ENCODE measurements at regions not wholly inside any gene's neighbourhood (a gene's known extent, or its start where the extent isn't known, plus 50 kb on each side); places are given as distances from the start of the nearest gene placed in this dataset.

DNA sequence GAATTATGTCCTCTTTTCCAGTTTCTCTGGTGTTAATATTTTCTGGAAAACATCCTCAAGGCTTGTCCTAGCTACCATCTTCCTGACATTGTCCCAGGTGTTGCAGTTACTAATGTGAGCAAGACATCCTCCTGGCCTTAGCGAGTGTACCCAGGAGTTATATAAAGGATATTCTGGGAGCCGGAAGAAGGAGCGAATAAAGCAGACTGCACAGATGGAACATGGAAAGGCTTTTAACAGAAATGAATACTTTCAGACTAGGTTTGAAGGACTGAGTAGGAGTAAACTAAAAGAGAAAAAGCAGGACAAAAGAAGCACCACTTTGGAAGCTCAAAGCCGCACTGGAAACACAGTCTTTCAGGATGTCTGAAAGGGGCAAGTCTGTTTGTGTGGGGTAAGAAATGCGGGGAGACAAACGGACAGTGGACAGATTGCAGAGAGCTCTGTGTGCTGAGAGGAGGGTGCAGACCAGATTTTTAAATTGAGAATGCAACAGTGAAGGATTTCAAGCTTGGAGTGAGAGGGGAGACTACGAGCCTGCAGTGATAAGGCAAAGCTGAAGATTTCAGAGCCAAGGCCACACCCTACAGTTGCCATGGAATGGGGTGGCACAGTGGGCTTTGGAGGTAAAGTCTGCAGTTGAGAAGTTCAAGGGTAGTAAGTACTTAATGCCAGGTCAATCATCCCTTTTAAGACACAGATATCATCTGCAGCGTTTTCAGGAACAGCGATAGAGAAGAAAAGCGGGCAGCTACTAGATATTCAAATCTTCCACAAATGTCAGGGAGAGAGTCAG lies 94.1 kb upstream of the TAF11L2 start:
- no peak overlapping the region for H3K27ac Mint-ChIP-seq
- no peaks in the 10 kb centered on the region for H3K9me3 Mint-ChIP-seq
- peaks cover 39% of the 10 kb centered on the region for H3K4me1 Mint-ChIP-seq
- H3K4me3 Mint-ChIP-seq = no peak overlapping the region
- peaks cover 23% of the 10 kb centered on the region for H3K27me3 Mint-ChIP-seq (ENCODE audit: low read depth)
- TF ChIP-seq, protein P1, sequence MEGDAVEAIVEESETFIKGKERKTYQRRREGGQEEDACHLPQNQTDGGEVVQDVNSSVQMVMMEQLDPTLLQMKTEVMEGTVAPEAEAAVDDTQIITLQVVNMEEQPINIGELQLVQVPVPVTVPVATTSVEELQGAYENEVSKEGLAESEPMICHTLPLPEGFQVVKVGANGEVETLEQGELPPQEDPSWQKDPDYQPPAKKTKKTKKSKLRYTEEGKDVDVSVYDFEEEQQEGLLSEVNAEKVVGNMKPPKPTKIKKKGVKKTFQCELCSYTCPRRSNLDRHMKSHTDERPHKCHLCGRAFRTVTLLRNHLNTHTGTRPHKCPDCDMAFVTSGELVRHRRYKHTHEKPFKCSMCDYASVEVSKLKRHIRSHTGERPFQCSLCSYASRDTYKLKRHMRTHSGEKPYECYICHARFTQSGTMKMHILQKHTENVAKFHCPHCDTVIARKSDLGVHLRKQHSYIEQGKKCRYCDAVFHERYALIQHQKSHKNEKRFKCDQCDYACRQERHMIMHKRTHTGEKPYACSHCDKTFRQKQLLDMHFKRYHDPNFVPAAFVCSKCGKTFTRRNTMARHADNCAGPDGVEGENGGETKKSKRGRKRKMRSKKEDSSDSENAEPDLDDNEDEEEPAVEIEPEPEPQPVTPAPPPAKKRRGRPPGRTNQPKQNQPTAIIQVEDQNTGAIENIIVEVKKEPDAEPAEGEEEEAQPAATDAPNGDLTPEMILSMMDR (IDR thresholded peaks at IDR 0.05; ENCODE audit: unreplicated experiment in 3 of 3) = no peak
- H3K36me3 Mint-ChIP-seq (ENCODE audit: low read depth) = no peaks in the 10 kb centered on the region

DNA sequence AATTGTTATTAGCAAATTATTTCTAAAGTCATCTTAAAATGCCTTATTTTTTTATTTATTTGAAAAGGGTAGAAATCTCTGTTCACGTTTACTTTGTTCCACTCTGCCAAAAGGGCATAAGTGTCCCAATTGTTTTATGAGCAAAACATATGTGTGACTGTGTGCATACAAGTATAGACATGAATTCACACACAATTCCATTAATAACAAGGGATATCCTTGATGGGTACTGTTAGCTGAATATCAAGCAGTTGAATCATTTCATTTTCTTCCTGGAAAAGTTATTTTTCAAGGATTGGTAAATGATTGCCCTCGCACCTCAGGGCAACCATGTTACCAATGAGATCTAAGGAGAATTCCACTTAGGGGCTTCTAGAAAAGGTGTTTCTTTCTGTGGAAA lies 92.1 kb upstream of the TAF11L2 start:
- no peak overlapping the region for H3K4me3 Mint-ChIP-seq
- H3K4me1 Mint-ChIP-seq = peaks cover 32% of the 10 kb centered on the region
- H3K27me3 Mint-ChIP-seq (ENCODE audit: low read depth) = peaks cover 19% of the 10 kb centered on the region
- TF ChIP-seq, protein P1 (IDR thresholded peaks at IDR 0.05; ENCODE audit: unreplicated experiment in 3 of 3) = no peak
- no peak overlapping the region for H3K27ac Mint-ChIP-seq
- no peaks in the 10 kb centered on the region for H3K9me3 Mint-ChIP-seq
- no peaks in the 10 kb centered on the region for H3K36me3 Mint-ChIP-seq (ENCODE audit: low read depth)

DNA sequence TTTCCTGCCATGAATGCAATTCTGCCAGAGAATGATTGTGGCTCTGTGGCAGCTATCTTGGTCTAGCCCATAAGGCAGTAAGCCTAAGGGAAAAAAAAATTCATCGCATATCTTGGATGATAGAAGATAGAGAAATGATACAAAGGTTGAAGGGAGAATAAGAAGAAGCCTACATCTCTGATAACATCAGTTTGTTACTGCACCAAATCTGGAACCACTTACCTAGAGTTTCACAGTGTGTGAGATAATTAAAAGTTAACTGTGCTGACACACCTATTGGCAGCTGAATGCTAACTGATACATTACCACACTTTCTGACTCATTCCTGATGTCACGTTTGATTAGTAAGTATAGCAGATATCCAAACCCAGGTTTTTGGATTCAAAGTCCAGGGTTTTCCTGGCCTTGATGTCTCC lies 91.6 kb upstream of the TAF11L2 start:
- TF ChIP-seq, protein P1 (IDR thresholded peaks at IDR 0.05; ENCODE audit: unreplicated experiment in 3 of 3) = no peak
- Mint-ChIP-seq H3K36me3 (ENCODE audit: low read depth) (no peaks in the 10 kb centered on the region), H3K27me3 (ENCODE audit: low read depth) (peaks cover 17% of the 10 kb centered on the region), H3K4me3 (no peak overlapping the region), H3K27ac (no peak overlapping the region), H3K4me1 (peaks cover 30% of the 10 kb centered on the region), H3K9me3 (no peaks in the 10 kb centered on the region)

DNA sequence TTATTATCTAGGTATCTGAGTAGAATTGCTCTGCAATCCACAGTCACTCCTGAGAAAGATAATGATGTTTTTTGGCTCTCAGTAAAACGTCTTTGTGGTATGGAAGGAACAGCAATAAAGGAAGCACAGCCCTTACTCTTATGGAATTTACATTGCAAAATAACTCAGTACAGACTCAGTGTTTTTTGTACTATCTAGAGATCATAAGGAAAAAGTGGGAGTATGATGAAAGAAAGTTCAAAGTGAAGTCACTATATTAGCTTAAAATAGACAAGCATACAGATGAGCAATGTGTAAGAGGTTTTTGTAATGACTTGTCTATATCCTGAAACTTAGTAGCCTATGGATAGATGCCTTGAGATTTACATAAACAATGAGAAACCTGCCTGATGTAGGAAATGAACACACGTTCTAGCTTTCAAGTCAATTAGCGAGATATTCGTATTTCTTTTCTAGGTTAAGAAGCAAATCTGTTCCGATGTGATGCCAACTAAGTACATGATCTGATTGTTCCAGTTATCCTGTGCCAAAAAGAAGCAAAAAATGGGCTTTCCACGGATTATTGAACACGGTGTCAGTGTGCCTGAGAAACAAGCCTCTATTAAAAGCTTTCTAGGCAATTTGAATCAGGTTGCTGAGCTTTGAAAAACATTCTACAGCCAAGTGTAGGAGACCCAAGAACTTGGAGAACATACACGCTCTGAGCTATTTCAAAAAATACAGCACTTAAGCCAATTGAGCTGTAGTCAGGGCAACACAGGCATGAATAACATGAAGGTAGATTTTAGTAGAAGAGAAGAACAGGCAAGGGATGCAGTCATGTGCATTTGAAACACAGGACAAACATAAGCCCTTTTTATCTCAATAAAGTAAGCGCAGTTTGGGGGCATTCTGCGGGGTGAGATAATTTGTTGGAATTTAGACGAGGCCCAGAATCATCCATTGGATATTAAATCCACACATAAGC lies 86.3 kb upstream of the TAF11L2 start:
- peak overlapping the region in 2 of 3 experiments; percentile 5 to 28 for H3K27ac Mint-ChIP-seq
- TF ChIP-seq, protein P1 (IDR thresholded peaks at IDR 0.05; ENCODE audit: unreplicated experiment in 3 of 3) = no peak

DNA sequence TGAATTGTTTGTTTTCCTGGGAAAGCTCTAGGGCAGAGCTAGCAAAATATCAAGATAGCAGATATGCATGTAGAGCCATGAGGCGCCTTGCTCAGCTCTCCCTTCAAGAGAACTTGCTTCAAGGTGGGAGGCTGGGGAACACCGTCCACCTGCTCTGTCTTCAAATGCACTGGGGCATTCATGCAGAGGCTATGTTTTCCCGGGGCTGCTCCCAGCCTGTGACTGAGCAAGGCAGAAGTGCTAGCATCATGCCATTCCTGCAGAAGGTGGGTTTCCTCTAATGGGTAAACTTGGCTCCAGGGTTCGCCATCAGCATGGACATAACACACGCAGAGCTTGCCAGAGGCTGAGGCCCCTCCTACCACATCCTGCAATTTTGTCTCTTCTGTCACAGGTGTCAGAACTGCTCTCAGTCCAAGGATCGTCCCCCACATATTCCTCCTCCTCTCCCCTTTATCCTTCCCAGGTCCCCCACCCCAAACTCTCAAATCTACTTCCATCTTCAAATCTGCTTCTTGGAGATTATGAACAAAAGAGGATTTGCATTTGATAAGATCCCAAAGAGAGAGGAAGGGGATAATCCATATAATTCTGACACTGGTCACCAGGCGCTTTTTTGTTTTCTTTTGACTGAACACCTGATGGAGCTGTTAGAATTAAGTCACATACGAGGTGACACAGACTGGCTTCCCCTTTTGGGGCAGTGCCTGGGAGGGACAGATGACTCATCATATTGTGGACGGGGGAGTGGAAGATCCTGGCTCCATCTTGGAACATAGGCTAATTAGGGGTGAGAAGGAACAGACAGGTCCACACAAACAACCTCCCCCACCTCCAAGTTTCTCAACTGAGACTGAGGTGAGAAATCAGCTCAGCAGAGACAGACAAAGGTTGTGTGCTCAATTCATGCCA lies 85.0 kb upstream of the TAF11L2 start:
- peak overlapping the region in 1 of 3 experiments; percentile 10 for H3K27ac Mint-ChIP-seq
- H3K9me3 Mint-ChIP-seq = no peaks in the 10 kb centered on the region
- H3K4me1 Mint-ChIP-seq = peaks cover 15% of the 10 kb centered on the region
- TF ChIP-seq, protein P1 (IDR thresholded peaks at IDR 0.05; ENCODE audit: unreplicated experiment in 3 of 3) = no peak
- H3K36me3 Mint-ChIP-seq (ENCODE audit: low read depth) = no peaks in the 10 kb centered on the region
- H3K27me3 Mint-ChIP-seq (ENCODE audit: low read depth) = peaks cover 3% of the 10 kb centered on the region
- H3K4me3 Mint-ChIP-seq = no peak overlapping the region

More for the DNA sequence above, 86.3 kb upstream of the TAF11L2 start:
- no peak overlapping the region for H3K4me3 Mint-ChIP-seq
- peaks cover 15% of the 10 kb centered on the region for H3K4me1 Mint-ChIP-seq
- H3K36me3 Mint-ChIP-seq (ENCODE audit: low read depth) = no peaks in the 10 kb centered on the region
- peaks cover 3% of the 10 kb centered on the region for H3K27me3 Mint-ChIP-seq (ENCODE audit: low read depth)
- H3K9me3 Mint-ChIP-seq = no peaks in the 10 kb centered on the region

All from nephron (organoid).